ENCODE measurements at regions not wholly inside any gene's neighbourhood (a gene's known extent, or its start where the extent isn't known, plus 50 kb on each side); places are given as distances from the start of the nearest gene placed in this dataset.

DNA sequence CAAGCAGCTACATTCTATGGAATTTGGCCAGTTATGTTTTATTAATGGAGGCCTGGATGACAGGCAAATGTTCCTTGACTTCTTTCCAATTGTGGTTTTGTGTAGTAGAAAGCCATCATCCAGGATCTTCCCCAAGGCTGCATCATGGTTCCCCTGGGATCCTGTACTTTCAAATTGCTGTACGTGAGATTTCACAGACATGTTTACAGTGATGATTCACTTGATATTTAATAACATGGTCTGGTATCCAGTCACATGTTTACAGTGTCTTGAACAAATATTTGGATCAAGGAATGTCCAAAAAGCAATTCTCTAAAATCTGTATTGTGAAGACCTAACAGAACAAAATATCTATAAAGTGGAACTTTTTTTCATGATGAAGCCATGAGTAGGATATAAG lies 68.3 kb upstream of the ST6GALNAC3 start:
- TF ChIP-seq, protein P1, sequence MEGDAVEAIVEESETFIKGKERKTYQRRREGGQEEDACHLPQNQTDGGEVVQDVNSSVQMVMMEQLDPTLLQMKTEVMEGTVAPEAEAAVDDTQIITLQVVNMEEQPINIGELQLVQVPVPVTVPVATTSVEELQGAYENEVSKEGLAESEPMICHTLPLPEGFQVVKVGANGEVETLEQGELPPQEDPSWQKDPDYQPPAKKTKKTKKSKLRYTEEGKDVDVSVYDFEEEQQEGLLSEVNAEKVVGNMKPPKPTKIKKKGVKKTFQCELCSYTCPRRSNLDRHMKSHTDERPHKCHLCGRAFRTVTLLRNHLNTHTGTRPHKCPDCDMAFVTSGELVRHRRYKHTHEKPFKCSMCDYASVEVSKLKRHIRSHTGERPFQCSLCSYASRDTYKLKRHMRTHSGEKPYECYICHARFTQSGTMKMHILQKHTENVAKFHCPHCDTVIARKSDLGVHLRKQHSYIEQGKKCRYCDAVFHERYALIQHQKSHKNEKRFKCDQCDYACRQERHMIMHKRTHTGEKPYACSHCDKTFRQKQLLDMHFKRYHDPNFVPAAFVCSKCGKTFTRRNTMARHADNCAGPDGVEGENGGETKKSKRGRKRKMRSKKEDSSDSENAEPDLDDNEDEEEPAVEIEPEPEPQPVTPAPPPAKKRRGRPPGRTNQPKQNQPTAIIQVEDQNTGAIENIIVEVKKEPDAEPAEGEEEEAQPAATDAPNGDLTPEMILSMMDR (IDR thresholded peaks at IDR 0.05; ENCODE audit: borderline replicate concordance, extremely low read depth, low read length, poor library complexity, severe bottlenecking) = no peak
- TF ChIP-seq EZH2 (IDR thresholded peaks at IDR 0.05; ENCODE audit: borderline replicate concordance, low read depth, low read length, severe bottlenecking) = no peak

Data from DND-41 (cell line).